ENCODE measurements at regions not wholly inside any gene's neighbourhood (a gene's known extent, or its start where the extent isn't known, plus 50 kb on each side); places are given as distances from the start of the nearest gene placed in this dataset.

- Histone ChIP-seq H3K27me3 (no peaks in the 10 kb centered on the region), H3K36me3 (no peaks in the 10 kb centered on the region), H3K9me3 (peaks cover 0 to 2% of the 10 kb centered on the region in 2 donors), H3K27ac (no peak overlapping the region), H3K4me3 (no peak overlapping the region), H3K4me1 (no peaks in the 10 kb centered on the region)
- no peak for ATAC-seq
- intact Hi-C loops (cut with DNase I): no loop called here
- TF ChIP-seq CTCF (IDR thresholded peaks at IDR 0.05): no peak
- DNase-seq: no peak
Observed at GRCh38 chr13:97520061-97520460, 86.1 kb downstream of the RAP2A start.

GRCh38 chr13:97520866-97521265 is 86.9 kb downstream of the RAP2A start:
- no peak overlapping the region for H3K27ac ChIP-seq
- H3K9me3 ChIP-seq: peaks cover 0 to 2% of the 10 kb centered on the region in 2 donors
- H3K27me3 ChIP-seq: no peaks in the 10 kb centered on the region
- ATAC-seq (no peak), DNase-seq (no peak)
- no peak for TF ChIP-seq CTCF (IDR thresholded peaks at IDR 0.05)
- no peaks in the 10 kb centered on the region for H3K4me1 ChIP-seq
- no peaks in the 10 kb centered on the region for H3K36me3 ChIP-seq
- intact Hi-C loops (cut with DNase I): no loop called here
- H3K4me3 ChIP-seq: no peak overlapping the region

- intact Hi-C loops (cut with DNase I): no loop called here
- TF ChIP-seq CTCF (IDR thresholded peaks at IDR 0.05): no peak
- H3K9me3 ChIP-seq: peaks cover 0 to 2% of the 10 kb centered on the region in 2 donors
- H3K4me3 ChIP-seq: no peak overlapping the region
- H3K36me3 ChIP-seq: no peaks in the 10 kb centered on the region
- ATAC-seq (no peak), DNase-seq (no peak)
- H3K27me3 ChIP-seq: no peaks in the 10 kb centered on the region
- no peak overlapping the region for H3K27ac ChIP-seq
- H3K4me1 ChIP-seq: no peaks in the 10 kb centered on the region
Observed at GRCh38 chr13:97521726-97522125, 87.8 kb downstream of the RAP2A start.

- no peak overlapping the region for H3K27ac ChIP-seq
- ATAC-seq: no peak
- no peaks in the 10 kb centered on the region for H3K27me3 ChIP-seq
- H3K4me3 ChIP-seq: no peak overlapping the region
- peaks cover 0 to 2% of the 10 kb centered on the region in 2 donors for H3K9me3 ChIP-seq
- H3K36me3 ChIP-seq: no peaks in the 10 kb centered on the region
- intact Hi-C loops (cut with DNase I): no loop called here
- no peaks in the 10 kb centered on the region for H3K4me1 ChIP-seq
- DNase-seq: no peak
- TF ChIP-seq CTCF (IDR thresholded peaks at IDR 0.05): no peak
Observed at GRCh38 chr13:97522243-97522642, 88.3 kb downstream of the RAP2A start.

- peak in 1 of 4 donors; percentile 35 for DNase-seq
- Histone ChIP-seq H3K27me3 (no peaks in the 10 kb centered on the region), H3K4me3 (no peak overlapping the region), H3K36me3 (no peaks in the 10 kb centered on the region), H3K27ac (no peak overlapping the region), H3K9me3 (no peaks in the 10 kb centered on the region), H3K4me1 (no peaks in the 10 kb centered on the region)
- no peak for ATAC-seq
- no peak for TF ChIP-seq CTCF (IDR thresholded peaks at IDR 0.05)
- intact Hi-C loops (cut with DNase I): no loop called here
Observed at GRCh38 chr13:97526556-97526955, 92.6 kb downstream of the RAP2A start.
